GM19240 (cell line): ENCODE measurements at regions not wholly inside any gene's neighbourhood (a gene's known extent, or its start where the extent isn't known, plus 50 kb on each side); places are given as distances from the start of the nearest gene placed in this dataset.

Source experiments
- DNase-seq: peaks from one replicate; pipeline ENCODE4 v3.0.0; 2011; ENCODE audit warnings: low spot score; ENCODE audit not compliant: insufficient read length

DNA sequence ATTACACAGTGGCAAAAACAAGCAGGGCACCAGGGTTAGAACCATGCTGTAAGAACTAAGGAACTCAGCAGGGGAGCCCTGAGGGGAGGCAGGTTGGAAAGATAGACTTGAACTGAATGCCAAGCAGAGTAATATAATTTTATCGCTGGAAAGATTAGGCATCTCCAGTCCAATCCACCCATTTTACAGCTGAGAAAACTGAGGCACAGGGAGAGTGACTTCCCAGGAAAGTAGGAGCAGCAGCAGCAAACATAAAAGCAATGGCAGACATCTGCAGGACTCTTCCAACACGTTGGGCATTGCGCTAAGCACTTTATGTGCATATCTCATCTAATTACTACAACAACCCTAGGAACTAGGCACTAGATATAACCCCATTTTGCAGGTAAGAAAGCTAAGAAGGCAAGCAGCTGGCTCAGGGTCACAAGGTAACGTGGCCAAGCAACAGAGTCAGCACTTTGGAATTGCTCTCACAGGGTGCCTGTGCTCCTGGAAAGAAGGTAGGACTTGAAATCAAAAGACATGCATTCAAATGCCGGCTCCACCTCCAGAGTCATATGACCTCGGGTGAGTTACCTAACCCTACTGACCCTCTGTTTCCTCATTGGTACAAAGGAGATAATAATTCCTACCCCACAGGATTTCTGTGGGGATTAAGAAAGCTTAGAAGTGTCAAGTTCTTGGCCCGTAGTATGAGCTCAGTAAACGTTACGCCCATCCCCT lies 215.3 kb downstream of the BARX2 start:
- DNase-seq: no peak

DNA sequence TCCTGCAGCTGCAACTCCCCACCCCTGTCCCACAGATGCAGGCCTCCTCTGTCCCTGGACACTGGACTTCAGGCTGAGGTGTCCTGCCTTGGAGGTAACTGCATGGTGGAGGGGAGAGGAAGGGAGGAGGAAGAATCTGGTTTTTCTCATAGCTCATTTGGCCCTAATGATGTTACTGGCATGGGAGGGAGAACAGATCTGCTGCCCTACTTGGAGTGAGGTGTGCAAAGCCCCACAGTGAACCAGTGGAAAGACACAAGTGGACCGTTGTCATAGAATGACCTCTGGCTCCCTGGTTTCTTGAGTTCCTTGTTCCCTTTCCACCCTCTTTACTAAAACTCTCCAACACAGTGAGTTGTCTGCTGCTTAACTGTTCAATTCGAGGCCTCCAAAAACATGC lies 215.9 kb downstream of the BARX2 start:
- DNase-seq: no peak

- no peak for DNase-seq
These were observed 216.5 kb downstream of the BARX2 start for GRCh38 chr11:129592191-129592590.

- DNase-seq: no peak
These were observed 217.4 kb downstream of the BARX2 start for GRCh38 chr11:129593098-129593497.

- no peak for DNase-seq
These were observed 219.7 kb downstream of the BARX2 start for GRCh38 chr11:129595038-129595962.

GRCh38 chr11:129596351-129596750 lies 219.3 kb upstream of the TMEM45B start:
- DNase-seq: no peak

DNA sequence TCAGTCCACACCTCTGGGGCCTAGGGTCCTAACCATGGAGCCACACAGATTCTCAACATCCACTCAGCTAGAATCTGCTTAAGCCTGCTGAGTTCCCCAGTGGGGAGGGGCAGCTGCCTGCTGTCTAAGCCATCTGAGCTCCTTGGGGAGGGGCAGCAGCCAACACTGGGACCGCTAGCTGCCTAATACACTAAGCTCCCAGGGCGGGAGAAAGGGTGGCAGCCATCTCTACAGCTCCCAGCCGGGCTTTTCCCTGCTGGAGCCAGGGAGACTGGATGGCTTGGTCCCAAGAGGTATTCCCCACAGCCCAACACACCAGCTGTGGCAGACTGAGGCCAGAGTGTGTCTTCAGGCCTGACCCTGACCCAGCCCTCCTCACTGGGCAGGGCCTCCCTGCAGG lies 217.3 kb upstream of the TMEM45B start:
- DNase-seq: no peak

DNA sequence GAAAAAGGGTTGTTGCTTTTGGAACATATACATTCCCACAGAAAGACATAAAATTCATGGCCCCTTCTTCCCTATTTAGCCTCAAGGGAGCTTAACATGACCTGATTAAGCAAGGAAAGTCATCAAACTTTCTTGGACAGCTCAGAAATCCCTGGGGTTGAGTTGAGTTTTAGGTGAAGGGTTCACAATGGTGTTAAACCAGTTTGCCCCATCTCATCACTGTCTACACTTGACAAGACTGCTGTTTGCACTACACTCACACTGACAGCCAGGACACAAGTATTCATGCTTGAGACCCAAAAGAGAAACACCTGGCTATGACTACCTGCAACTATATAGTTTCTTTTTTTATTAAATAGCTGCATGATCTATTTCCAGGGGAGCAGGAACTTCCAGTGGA lies 209.8 kb upstream of the TMEM45B start:
- DNase-seq: no peak

DNA sequence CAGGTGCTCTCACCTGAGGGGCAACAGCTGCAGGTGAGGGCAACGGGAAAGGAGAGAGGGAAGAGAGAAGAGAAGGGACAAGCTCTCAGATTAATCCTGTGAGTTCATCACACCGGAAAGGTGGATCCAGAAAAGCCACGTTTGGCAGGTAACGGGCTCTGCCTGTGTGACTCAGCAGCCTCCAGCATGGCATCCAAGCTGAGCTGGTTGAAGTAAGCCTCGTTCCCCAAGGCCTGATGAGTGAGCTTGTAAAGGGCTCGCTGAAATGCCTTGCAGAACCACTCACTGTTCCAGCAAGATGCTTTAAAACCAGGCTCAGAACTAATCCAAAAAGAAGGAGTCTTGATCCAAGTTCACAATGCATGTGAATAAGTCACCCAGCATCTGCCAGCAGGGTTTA lies 206.9 kb upstream of the TMEM45B start:
- DNase-seq: no peak

DNA sequence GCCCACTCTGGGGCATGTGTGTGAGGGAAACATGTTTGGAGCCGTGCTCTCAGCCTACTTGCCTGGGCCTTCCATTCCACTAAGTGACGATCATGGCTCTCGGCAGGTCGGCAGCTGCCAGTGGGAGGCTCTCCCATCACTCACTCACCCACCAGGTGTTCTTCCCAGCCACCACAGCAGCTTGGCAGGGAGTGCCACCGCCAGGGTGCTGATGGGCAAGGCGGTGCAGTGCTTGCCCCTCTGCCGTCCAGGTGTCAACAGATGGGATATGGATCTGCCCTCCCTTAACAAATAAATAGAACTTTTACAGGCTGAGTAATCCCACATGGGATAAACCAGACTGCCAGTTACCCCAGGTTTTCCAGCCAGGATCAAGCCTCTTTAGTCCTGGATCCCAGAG lies 205.5 kb upstream of the TMEM45B start:
- DNase-seq: no peak

DNA sequence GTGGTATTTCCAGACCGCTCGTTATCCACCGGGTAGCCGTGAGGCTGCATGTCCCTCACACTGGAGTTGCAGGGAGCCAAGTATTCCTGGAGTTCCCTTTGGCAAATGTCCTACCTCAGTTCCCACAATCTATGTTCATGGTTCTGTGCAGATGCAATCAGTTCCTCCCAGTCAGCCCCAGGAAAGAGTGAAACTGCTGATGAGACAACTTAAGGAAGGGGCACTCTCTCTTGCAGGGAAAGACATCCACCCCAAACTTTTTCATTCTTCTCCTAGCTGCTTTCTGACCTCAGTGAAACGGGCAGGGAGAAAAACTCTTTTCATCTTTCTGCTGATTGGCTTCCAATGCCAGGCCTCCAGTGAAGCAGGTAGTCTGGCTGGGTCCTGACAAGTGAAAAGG lies 205.1 kb upstream of the TMEM45B start:
- DNase-seq: no peak

- no peak for DNase-seq
These were observed 203.8 kb upstream of the TMEM45B start for GRCh38 chr11:129611661-129612446.

DNA sequence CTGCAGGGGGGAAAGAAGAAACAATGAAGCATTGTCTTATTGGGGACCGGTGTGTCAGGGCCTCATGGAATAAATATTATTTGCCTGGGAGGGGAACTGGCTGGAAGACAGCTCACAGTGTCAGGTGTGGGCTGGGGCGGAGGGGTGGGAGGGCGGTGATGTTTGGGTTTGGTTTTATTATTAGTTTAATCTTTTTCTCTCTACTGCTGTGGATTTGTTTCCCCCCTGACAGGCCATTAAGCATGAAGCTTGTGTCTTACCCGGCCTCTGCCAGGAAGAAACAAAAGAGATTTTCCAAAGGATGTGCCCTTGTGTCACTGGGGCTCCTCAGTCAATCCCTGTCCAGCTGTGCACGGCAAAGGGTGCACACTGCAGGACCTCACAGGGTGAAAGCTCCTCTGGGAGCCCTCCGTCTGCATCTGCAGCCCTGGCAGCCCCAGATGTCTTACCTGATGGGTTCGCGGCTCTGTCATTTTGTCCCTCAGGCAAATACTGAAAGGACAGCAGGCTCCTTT lies 203.1 kb upstream of the TMEM45B start:
- no peak for DNase-seq

DNA sequence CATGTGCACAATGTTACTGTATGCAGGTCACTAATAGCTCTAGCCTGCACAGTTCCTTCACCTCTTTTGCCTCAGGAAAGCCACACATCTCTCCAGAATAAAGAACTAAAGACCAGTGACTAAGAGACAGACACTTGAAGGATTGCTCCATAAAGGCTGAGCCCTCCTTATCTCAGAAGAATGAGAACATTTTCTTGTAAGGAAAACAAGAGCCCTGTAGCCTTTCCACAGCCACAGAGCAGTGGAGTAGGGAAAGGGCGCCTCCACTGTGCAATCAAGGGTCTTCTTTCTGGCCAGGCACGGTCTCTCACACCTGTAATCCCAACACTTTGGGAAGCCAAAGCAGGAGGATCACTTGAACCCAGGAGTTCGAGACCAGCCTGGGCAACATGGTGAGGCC lies 202.6 kb upstream of the TMEM45B start:
- no peak for DNase-seq

GRCh38 chr11:129614256-129614944 lies 201.2 kb upstream of the TMEM45B start:
- DNase-seq: no peak

GRCh38 chr11:129618046-129618569 lies 197.5 kb upstream of the TMEM45B start:
- no peak for DNase-seq

DNA sequence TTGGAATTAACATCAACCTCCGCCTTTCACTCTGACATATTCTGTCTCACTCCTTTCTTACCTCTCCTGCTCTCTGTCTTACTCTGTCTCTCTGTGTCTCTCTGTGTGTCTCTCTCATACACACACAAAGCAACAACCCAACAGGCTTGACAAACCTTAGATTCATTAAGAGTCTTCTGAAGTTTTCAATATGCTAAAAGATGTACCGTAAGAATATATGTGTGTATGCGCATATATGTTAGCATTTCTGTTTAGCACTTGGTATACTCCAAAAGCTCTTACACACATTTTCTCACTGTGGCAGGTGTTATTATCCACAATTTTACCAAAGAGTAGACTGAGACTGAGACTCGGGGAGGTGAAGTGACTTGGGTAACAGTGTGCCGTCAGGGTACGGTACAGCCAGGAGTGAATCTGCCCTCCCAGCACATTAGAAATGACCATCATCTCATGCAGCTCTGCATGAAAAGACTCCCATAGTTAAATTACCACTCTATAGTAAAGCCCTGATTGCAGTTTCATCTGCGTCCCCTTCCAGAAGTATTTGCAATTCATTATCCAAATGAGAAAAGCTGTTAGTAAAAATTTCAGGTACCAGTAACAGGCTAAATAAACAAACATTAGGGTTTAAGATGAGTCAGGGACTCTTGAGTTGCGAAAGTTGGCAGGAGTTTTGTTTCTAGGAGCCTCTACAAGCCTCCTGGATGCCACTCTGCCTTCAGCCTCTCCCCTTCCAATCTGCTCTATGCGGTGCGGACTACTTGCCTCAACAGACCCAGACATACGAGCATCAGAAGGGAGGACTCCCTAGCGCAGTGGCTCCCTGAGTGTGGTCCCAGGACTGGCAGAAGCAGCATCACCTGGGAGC lies 195.2 kb upstream of the TMEM45B start:
- no peak for DNase-seq

DNA sequence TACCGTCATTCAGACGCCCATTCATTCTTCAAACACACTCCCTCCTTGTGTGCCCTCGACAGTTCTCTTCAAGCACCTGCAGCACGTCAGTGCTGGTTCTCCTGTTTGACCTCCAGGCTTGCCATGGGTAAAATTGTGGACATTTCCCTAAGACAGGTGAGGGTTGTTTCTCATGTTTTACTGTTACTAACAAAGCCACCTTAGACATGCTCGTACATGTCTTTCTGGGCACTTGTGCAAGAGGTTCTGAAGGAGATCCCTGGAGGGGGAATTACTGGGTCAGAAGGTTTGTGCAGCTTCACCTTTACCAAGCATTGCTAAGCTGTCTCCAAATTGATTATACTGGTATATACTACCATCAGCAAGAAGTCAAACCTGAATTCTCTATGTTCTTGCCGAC lies 189.7 kb upstream of the TMEM45B start:
- no peak for DNase-seq

DNA sequence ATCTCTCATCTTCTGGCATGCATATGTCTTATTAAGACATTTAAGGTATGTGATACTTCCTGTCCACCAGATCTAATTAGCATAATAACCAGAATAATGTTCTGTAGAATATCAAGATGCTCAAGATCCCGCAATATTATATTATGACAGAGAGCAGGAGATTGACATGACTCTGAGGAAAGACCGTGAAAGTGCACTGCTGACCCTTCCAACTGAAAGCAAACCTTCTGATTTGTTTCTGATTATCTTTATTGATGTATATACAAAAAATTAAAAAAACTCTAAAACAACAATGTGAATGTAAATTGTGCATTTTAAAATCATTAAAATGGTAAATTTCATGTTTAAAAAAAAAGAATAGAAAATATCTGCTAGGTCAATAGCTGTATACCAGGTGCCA lies 184.4 kb upstream of the TMEM45B start:
- no peak for DNase-seq

DNA sequence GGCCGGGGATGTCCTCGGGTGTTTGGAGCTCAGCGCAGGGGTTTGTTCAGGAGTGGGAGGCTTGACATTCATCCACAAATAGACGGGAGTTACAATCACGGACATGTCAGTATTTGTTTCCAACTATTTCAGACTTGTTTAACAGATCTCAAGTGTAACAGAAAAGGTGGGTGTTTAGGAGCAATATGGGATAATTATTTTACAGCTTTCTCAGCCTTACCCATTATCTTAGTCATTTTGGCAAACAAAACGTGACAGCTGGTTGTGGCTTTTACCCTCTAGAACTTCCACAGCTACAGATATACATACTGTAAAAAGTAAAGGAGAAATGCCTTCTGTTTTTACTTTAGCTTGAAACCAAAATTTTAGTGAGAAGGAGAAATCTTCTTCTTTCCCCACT lies 178.7 kb upstream of the TMEM45B start:
- no peak for DNase-seq
